NCI-H1694 treated with DMSO at 0.1 percent for 48 hours (cell line): ENCODE measurements at regions not wholly inside any gene's neighbourhood (a gene's known extent, or its start where the extent isn't known, plus 50 kb on each side); places are given as distances from the start of the nearest gene placed in this dataset.

Experiments
- DNase-seq: peaks from one replicate; lab custom pipeline; 2025; lab: John Stamatoyannopoulos, UW

- DNase-seq = no peak
Observed at GRCh38 chr5:3888310-3888709, 292.7 kb downstream of the IRX1 start.

- DNase-seq = no peak
Observed at GRCh38 chr5:3889412-3890142, 293.9 kb downstream of the IRX1 start.

GRCh38 chr5:3891113-3891512 is 295.5 kb downstream of the IRX1 start:
- DNase-seq = no peak

GRCh38 chr5:3893527-3893926 is 297.9 kb downstream of the IRX1 start:
- DNase-seq = no peak

- no peak for DNase-seq
Observed at GRCh38 chr5:3893975-3894374, 298.3 kb downstream of the IRX1 start.

GRCh38 chr5:3896098-3896497 is 300.5 kb downstream of the IRX1 start:
- DNase-seq = no peak

- DNase-seq = no peak
Observed at GRCh38 chr5:3899093-3899492, 303.5 kb downstream of the IRX1 start.

GRCh38 chr5:3904584-3904983 is 309.0 kb downstream of the IRX1 start:
- no peak for DNase-seq

GRCh38 chr5:3905031-3905430 is 309.4 kb downstream of the IRX1 start:
- no peak for DNase-seq

GRCh38 chr5:3905521-3905920 is 309.9 kb downstream of the IRX1 start:
- no peak for DNase-seq

GRCh38 chr5:3911111-3911510 is 315.5 kb downstream of the IRX1 start:
- no peak for DNase-seq

GRCh38 chr5:3911773-3912172 is 316.1 kb downstream of the IRX1 start:
- DNase-seq = no peak

GRCh38 chr5:3912790-3913189 is 317.2 kb downstream of the IRX1 start:
- no peak for DNase-seq

GRCh38 chr5:3913279-3913678 is 317.6 kb downstream of the IRX1 start:
- DNase-seq = no peak

- no peak for DNase-seq
Observed at GRCh38 chr5:3925022-3925421, 329.4 kb downstream of the IRX1 start.

GRCh38 chr5:3925935-3926334 is 330.3 kb downstream of the IRX1 start:
- DNase-seq = no peak

- no peak for DNase-seq
Observed at GRCh38 chr5:3929799-3930198, 334.2 kb downstream of the IRX1 start.

GRCh38 chr5:3931976-3932375 is 336.3 kb downstream of the IRX1 start:
- DNase-seq = no peak

GRCh38 chr5:3933536-3933935 is 337.9 kb downstream of the IRX1 start:
- no peak for DNase-seq

- no peak for DNase-seq
Observed at GRCh38 chr5:3933966-3934365, 338.3 kb downstream of the IRX1 start.

- no peak for DNase-seq
Observed at GRCh38 chr5:3943859-3944258, 348.2 kb downstream of the IRX1 start.

GRCh38 chr5:3944930-3945329 is 349.3 kb downstream of the IRX1 start:
- no peak for DNase-seq

- DNase-seq = no peak
Observed at GRCh38 chr5:3948838-3949237, 353.2 kb downstream of the IRX1 start.

- DNase-seq = no peak
Observed at GRCh38 chr5:3954199-3954598, 358.6 kb downstream of the IRX1 start.
